HCT116 (cell line): ENCODE measurements at regions not wholly inside any gene's neighbourhood (a gene's known extent, or its start where the extent isn't known, plus 50 kb on each side); places are given as distances from the start of the nearest gene placed in this dataset.

Experiments used
- ATAC-seq: fragments of 200-7000 bp; cut with Tn5 transposase; 2 replicates; pipeline ENCODE4 v1.9.1; 2020; ENCODE audit warnings: mild to moderate bottlenecking, moderate library complexity
- BruUV-seq: library from RNA; stranded (reverse); fragments of 400-500 nt; replicated peaks from 2 replicates; lab custom pipeline; 2021; lab: Mats Ljungman, UMichigan
- CTCF ChIA-PET: fragments of 300-600 bp; sonication (Branson Sonifier 250); formaldehyde crosslinking; loops from one replicate; lab custom pipeline; 2021; ENCODE audit warnings: antibody characterized with exemption; lab: Charles Lee
- POLR2A ChIA-PET: fragments of 300-600, 350-600 bp; sonication (Branson Sonifier 250); formaldehyde crosslinking; loops from one replicate; lab custom pipeline; 2021; ENCODE audit warnings: antibody characterized with exemption; lab: Charles Lee
- RAD21 ChIA-PET, 2 experiments: fragments of 300-600 bp; sonication (Branson Sonifier 250); formaldehyde crosslinking; loops; one replicate each; lab custom pipeline; 2023; ENCODE audit warnings: low total read pairs in 2 of 2; ENCODE audit not compliant: uncharacterized antibody in 2 of 2, unreplicated experiment in 2 of 2, low non-redundant PET in 1 of 2; lab: Charles Lee
- DNase-seq: peaks from one replicate; pipeline ENCODE4 v3.0.0-alpha.2; 2010; ENCODE audit warnings: low read depth, low spot score
- H2AFZ ChIP-seq: fragments of 200-600 bp; shearing (Covaris generic), sonication (generic); 2 replicates; pipeline ENCODE4 v1.6.1; 2017; ENCODE audit warnings: low read depth, mixed run types, mixed read lengths, antibody characterized with exemption, low read length; ENCODE audit not compliant: poor library complexity, severe bottlenecking
- H3K27ac ChIP-seq: 2 replicates; pipeline ENCODE4 v1.5.1; 2012; ENCODE audit warnings: low read depth, low read length
- H3K27me3 ChIP-seq: fragments of 200-600 bp; sonication (generic); 2 replicates; pipeline ENCODE4 v1.6.1; 2016; ENCODE audit warnings: mixed run types, low read length, mixed read lengths; ENCODE audit not compliant: insufficient read depth
- H3K36me3 ChIP-seq, 2 experiments: fragments of 200-500 bp in 1 of 2; fragments of 200-600 bp in 1 of 2; sonication (Bioruptor generic) in 1 of 2; sonication (generic) in 1 of 2; 2 replicates each; pipeline versions ENCODE4 v1.5.1 to v1.6.1; 2014 to 2016; ENCODE audit warnings: low read length in 2 of 2, inconsistent platforms in 1 of 2, mixed read lengths in 1 of 2, mixed run types in 1 of 2; ENCODE audit not compliant: insufficient read depth in 2 of 2, control insufficient read depth in 1 of 2
- H3K4me1 ChIP-seq, 2 experiments: fragments of 200-600 bp in 1 of 2; sonication (generic) in 1 of 2; 2 replicates each; pipeline versions ENCODE4 v1.5.1 to v1.6.1; 2012 to 2017; ENCODE audit warnings: low read length in 2 of 2, inconsistent platforms in 1 of 2, mild to moderate bottlenecking in 1 of 2, mixed read lengths in 1 of 2, mixed run types in 1 of 2, moderate library complexity in 1 of 2; ENCODE audit not compliant: insufficient read depth in 2 of 2, control insufficient read depth in 1 of 2
- H3K4me2 ChIP-seq: fragments of 200-600 bp; sonication (generic); 2 replicates; pipeline ENCODE4 v1.6.1; 2017; ENCODE audit warnings: mixed run types, low read length, mixed read lengths
- H3K4me3 ChIP-seq, 2 experiments: fragments of 200-600 bp in 1 of 2; sonication (generic) in 1 of 2; replicated peaks in 1 of 2; 2 replicates each; pipeline ENCODE4 v1.5.1; 2011 to 2016; ENCODE audit warnings: low read length in 2 of 2, control low read depth in 1 of 2, low read depth in 1 of 2, mild to moderate bottlenecking in 1 of 2, mixed read lengths in 1 of 2, mixed run types in 1 of 2
- H3K79me2 ChIP-seq: fragments of 200-600 bp; sonication (generic); 2 replicates; pipeline ENCODE4 v1.6.1; 2017; ENCODE audit warnings: mild to moderate bottlenecking, mixed run types, low read length, moderate library complexity, mixed read lengths; ENCODE audit not compliant: insufficient read depth
- H3K9ac ChIP-seq: fragments of 200-600 bp; sonication (generic); 2 replicates; pipeline ENCODE4 v1.6.1; 2016; ENCODE audit warnings: low read length, mixed read lengths
- H3K9me2 ChIP-seq: fragments of 200-600 bp; sonication (generic), shearing (Covaris generic); 2 replicates; pipeline ENCODE4 v1.6.1; 2017; ENCODE audit warnings: mixed run types, mild to moderate bottlenecking, moderate library complexity; ENCODE audit not compliant: insufficient read depth
- H3K9me3 ChIP-seq, 2 experiments: fragments of 200-500 bp in 1 of 2; fragments of 200-600 bp in 1 of 2; sonication (Bioruptor generic) in 1 of 2; sonication (generic) in 1 of 2; 2 replicates each; pipeline ENCODE4 v1.6.1; 2014 to 2017; ENCODE audit warnings: low read length in 2 of 2, mixed read lengths in 2 of 2, inconsistent platforms in 1 of 2, low read depth in 1 of 2, mild to moderate bottlenecking in 1 of 2, mixed run types in 1 of 2, moderate library complexity in 1 of 2; ENCODE audit not compliant: control insufficient read depth in 1 of 2, insufficient read depth in 1 of 2
- H4K20me1 ChIP-seq: fragments of 200-600 bp; sonication (generic), shearing (Covaris generic); 2 replicates; pipeline ENCODE4 v1.6.1; 2017; ENCODE audit warnings: mixed run types, mild to moderate bottlenecking, moderate library complexity; ENCODE audit not compliant: insufficient read depth
- CEBPB ChIP-seq: IDR thresholded peaks from 2 replicates; pipeline ENCODE4 v1.6.1; 2012; ENCODE audit warnings: low read depth
- MAX ChIP-seq: IDR thresholded peaks from 2 replicates; pipeline ENCODE4 v1.6.1; 2012
- RAD21 ChIP-seq: IDR thresholded peaks from 2 replicates; pipeline ENCODE4 v1.6.1; 2012; ENCODE audit warnings: low read depth, mild to moderate bottlenecking
- ZFX ChIP-seq: fragments of 450-650 bp; IDR thresholded peaks from 2 replicates; pipeline ENCODE4 v1.6.1; 2017
- ZNF274 ChIP-seq: fragments of 200-500 bp; sonication (Bioruptor generic); IDR thresholded peaks from 2 replicates; pipeline ENCODE4 v1.6.1; 2014; ENCODE audit warnings: mild to moderate bottlenecking, low read depth, low read length, inconsistent platforms
- intact Hi-C: fragments of 100-400 bp; cut with micrococcal nuclease; formaldehyde crosslinking; loops from 2 replicates; pipeline ENCODE4 v1.10.0; 2022
- TF ChIP-seq, protein P1 (sequence below): IDR thresholded peaks from 2 replicates; pipeline ENCODE4 v1.6.1; 2012; ENCODE audit warnings: low read depth

DNA sequence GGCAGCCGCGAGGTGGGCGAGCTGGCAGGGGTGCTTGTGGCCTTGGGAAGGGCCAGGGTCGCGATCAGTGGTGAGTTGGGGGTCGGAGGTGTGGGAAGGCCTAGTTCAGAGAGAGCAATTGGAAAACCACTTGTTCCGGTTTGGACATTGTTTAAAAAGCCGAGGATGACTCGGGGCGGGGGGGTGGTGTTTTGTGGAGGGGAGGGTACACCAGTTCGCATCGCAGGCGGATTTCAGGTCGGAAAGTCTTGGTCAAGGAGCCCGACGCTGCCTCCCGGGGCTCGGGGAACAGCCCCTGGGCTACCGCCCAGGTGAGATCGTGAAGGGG is 66.4 kb downstream of the KPNA2 start:
- peak overlapping the region; percentile 29 for H2AFZ ChIP-seq
- BruUV-seq, result no TSS peak
- H3K27me3 ChIP-seq, result no peaks in the 10 kb centered on the region
- H3K9ac ChIP-seq, result peak overlapping the region; percentile 73
- H3K27ac ChIP-seq, result peak overlapping the region; percentile 77
- H3K36me3 ChIP-seq, result no peaks in the 10 kb centered on the region
- TF ChIP-seq CEBPB (no peak), ZFX (peak; percentile 84; the same call in 1 of the 2 replicates)
- TF ChIP-seq, all 23 proteins: peak for 1
- Histone ChIP-seq H3K4me2 (peak overlapping the region; percentile 91), H3K9me2 (no peaks in the 10 kb centered on the region), H3K4me3 (peak overlapping the region; percentile 76), H3K9me3 (no peaks in the 10 kb centered on the region), H4K20me1 (no peaks in the 10 kb centered on the region), H3K79me2 (peaks cover 20% of the 10 kb centered on the region), H3K4me1 (peaks cover 11 to 26% of the 10 kb centered on the region in 2 experiments)
- ChIA-PET CTCF (no interaction called here), POLR2A (interaction anchor here (1.2 kb wide), 1 partner anchor 66 kb away, joined by 3 read pairs; no protein-coding TSS in a partner anchor), RAD21 (no interaction called here)
- intact Hi-C loops, result loop anchor here (5.0 kb wide), 1 partner anchor 110 kb away; no protein-coding TSS in a partner anchor
- ATAC-seq (no peak; the same call in 1 of the 2 replicates), DNase-seq (no peak)

- Histone ChIP-seq H3K27me3 (no peaks in the 10 kb centered on the region), H3K4me1 (peaks cover 11 to 23% of the 10 kb centered on the region in 2 experiments), H2AFZ (no peak overlapping the region), H3K36me3 (no peaks in the 10 kb centered on the region), H3K79me2 (peaks cover 24% of the 10 kb centered on the region), H3K9ac (peak overlapping the region; percentile 73), H3K9me3 (no peaks in the 10 kb centered on the region), H3K27ac (peak overlapping the region; percentile 77), H4K20me1 (no peaks in the 10 kb centered on the region), H3K4me3 (peak overlapping the region; percentile 76), H3K4me2 (peak overlapping the region; percentile 91), H3K9me2 (no peaks in the 10 kb centered on the region)
- BruUV-seq, result no TSS peak
- peak; percentile 33 for ATAC-seq
- ChIA-PET RAD21 (no interaction called here), CTCF (no interaction called here), POLR2A (no interaction called here)
- TF ChIP-seq, protein P1, sequence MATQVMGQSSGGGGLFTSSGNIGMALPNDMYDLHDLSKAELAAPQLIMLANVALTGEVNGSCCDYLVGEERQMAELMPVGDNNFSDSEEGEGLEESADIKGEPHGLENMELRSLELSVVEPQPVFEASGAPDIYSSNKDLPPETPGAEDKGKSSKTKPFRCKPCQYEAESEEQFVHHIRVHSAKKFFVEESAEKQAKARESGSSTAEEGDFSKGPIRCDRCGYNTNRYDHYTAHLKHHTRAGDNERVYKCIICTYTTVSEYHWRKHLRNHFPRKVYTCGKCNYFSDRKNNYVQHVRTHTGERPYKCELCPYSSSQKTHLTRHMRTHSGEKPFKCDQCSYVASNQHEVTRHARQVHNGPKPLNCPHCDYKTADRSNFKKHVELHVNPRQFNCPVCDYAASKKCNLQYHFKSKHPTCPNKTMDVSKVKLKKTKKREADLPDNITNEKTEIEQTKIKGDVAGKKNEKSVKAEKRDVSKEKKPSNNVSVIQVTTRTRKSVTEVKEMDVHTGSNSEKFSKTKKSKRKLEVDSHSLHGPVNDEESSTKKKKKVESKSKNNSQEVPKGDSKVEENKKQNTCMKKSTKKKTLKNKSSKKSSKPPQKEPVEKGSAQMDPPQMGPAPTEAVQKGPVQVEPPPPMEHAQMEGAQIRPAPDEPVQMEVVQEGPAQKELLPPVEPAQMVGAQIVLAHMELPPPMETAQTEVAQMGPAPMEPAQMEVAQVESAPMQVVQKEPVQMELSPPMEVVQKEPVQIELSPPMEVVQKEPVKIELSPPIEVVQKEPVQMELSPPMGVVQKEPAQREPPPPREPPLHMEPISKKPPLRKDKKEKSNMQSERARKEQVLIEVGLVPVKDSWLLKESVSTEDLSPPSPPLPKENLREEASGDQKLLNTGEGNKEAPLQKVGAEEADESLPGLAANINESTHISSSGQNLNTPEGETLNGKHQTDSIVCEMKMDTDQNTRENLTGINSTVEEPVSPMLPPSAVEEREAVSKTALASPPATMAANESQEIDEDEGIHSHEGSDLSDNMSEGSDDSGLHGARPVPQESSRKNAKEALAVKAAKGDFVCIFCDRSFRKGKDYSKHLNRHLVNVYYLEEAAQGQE, result no peak
- no peak for TF ChIP-seq ZNF274
- no peak for TF ChIP-seq RAD21
- no peak for TF ChIP-seq CEBPB
- TF ChIP-seq MAX, result no peak
- intact Hi-C loops, result loop anchor here (5.0 kb wide), 1 partner anchor 110 kb away; no protein-coding TSS in a partner anchor
- DNase-seq, result no peak
Measured at GRCh38 chr17:68102318-68102758, 66.8 kb downstream of the KPNA2 start.
